ENCODE measurements at regions not wholly inside any gene's neighbourhood (a gene's known extent, or its start where the extent isn't known, plus 50 kb on each side); places are given as distances from the start of the nearest gene placed in this dataset.

GRCh38 chr2:147619808-147620207 lies 225.0 kb upstream of the ACVR2A start:
- no peak for TF ChIP-seq CTCF (IDR thresholded peaks at IDR 0.05)
- TF ChIP-seq SIN3A (IDR thresholded peaks at IDR 0.05; ENCODE audit: borderline replicate concordance, insufficient read depth, low read depth, low read length) = no peak
- TF ChIP-seq TCF7L2 (IDR thresholded peaks at IDR 0.05; ENCODE audit: low read depth, low read length) = no peak
- TF ChIP-seq POLR2AphosphoS5 (IDR thresholded peaks at IDR 0.05; ENCODE audit: low read depth, low read length) = no peak
- no peak for TF ChIP-seq REST (IDR thresholded peaks at IDR 0.05; ENCODE audit: insufficient read depth in 1 of 2, low read depth in 2 of 2, low read length in 1 of 2)
